Thyroid gland (tissue), 4 donors: ENCODE measurements at regions not wholly inside any gene's neighbourhood (a gene's known extent, or its start where the extent isn't known, plus 50 kb on each side); places are given as distances from the start of the nearest gene placed in this dataset.

ENCODE experiments used
- DNase-seq, 2 donors: peaks; one replicate each; pipeline ENCODE4 v3.0.0-alpha.2; 2019
- H3K27ac ChIP-seq, 3 donors: fragments of 200-600 bp; sonication (generic); 1 replicate in 2 of 3; 2 replicates in 1 of 3; pipeline ENCODE4 v1.5.1; 2016 to 2019; ENCODE audit warnings: mild to moderate bottlenecking in 1 of 3, moderate library complexity in 1 of 3
- H3K27me3 ChIP-seq: fragments of 200-600 bp; sonication (generic); one replicate; pipeline ENCODE4 v1.5.1; 2019
- H3K36me3 ChIP-seq, 2 donors: fragments of 200-600 bp; sonication (generic); one replicate each; pipeline ENCODE4 v1.5.1; 2016 to 2019
- H3K4me1 ChIP-seq, 2 donors: fragments of 200-600 bp; sonication (generic); one replicate each; pipeline ENCODE4 v1.5.1; 2017 to 2019
- H3K4me3 ChIP-seq, 3 donors: fragments of 200-600 bp; sonication (generic); replicated peaks in 1 of 3; 1 replicate in 2 of 3; 2 replicates in 1 of 3; pipeline ENCODE4 v1.5.1; 2016; ENCODE audit warnings: mild to moderate bottlenecking in 1 of 3
- H3K9me3 ChIP-seq: fragments of 200-600 bp; sonication (generic); one replicate; pipeline ENCODE4 v1.5.1; 2017
- CTCF ChIP-seq, 6 experiments: fragments of 200-600 bp in 3 of 6; fragments of 450-650 bp in 3 of 6; sonication (generic) in 3 of 6; IDR thresholded peaks; one replicate each; pipeline ENCODE4 v1.5.1; 2016 to 2019; ENCODE audit warnings: antibody characterized with exemption in 6 of 6, mild to moderate bottlenecking in 2 of 6, inconsistent platforms in 1 of 6, moderate library complexity in 1 of 6
- POLR2A ChIP-seq, 2 donors: fragments of 450-650 bp; IDR thresholded peaks; one replicate each; pipeline ENCODE4 v1.6.1; 2017; ENCODE audit warnings: antibody characterized with exemption in 2 of 2, mild to moderate bottlenecking in 2 of 2, moderate library complexity in 1 of 2
- WGBS, 2 donors: methylation state at CpG; one replicate each; pipeline ENCODE4 v1.1.5; 2017; 5-methylcytosine and 5-hydroxymethylcytosine counted together
- intact Hi-C: fragments of 100-400 bp; cut with DNase I; formaldehyde crosslinking; loops from one replicate; pipeline ENCODE4 v1.15.1; 2023

- intact Hi-C loops: no loop called here
- DNase-seq: no peak
- TF ChIP-seq POLR2A (IDR thresholded peaks at IDR 0.05) (no peak), CTCF (IDR thresholded peaks at IDR 0.05) (no peak)
- no peaks in the 10 kb centered on the region for H3K36me3 ChIP-seq
- WGBS, 2 donors: 93 to 94% methylated on average over 9 of the region's 9 CpGs
- H3K27me3 ChIP-seq: no peaks in the 10 kb centered on the region
- no peaks in the 10 kb centered on the region for H3K9me3 ChIP-seq
- H3K4me1 ChIP-seq: no peaks in the 10 kb centered on the region
- H3K4me3 ChIP-seq: no peak overlapping the region
- H3K27ac ChIP-seq: no peak overlapping the region
Measured at GRCh38 chr3:102106416-102107097, 257.2 kb downstream of the NFKBIZ start.

- no peak for TF ChIP-seq POLR2A (IDR thresholded peaks at IDR 0.05)
- no peak for TF ChIP-seq CTCF (IDR thresholded peaks at IDR 0.05)
- Histone ChIP-seq H3K4me3 (no peak overlapping the region), H3K36me3 (no peaks in the 10 kb centered on the region), H3K27ac (no peak overlapping the region), H3K4me1 (no peaks in the 10 kb centered on the region), H3K9me3 (no peaks in the 10 kb centered on the region), H3K27me3 (no peaks in the 10 kb centered on the region)
- intact Hi-C loops: no loop called here
- DNase-seq: no peak
Measured at GRCh38 chr3:102112704-102113230, 263.5 kb downstream of the NFKBIZ start.

GRCh38 chr3:102113421-102114041, 264.2 kb downstream of the NFKBIZ start:
- Histone ChIP-seq H3K4me1 (no peaks in the 10 kb centered on the region), H3K9me3 (no peaks in the 10 kb centered on the region), H3K27ac (no peak overlapping the region), H3K4me3 (no peak overlapping the region), H3K36me3 (no peaks in the 10 kb centered on the region), H3K27me3 (no peaks in the 10 kb centered on the region)
- intact Hi-C loops: no loop called here
- TF ChIP-seq POLR2A (IDR thresholded peaks at IDR 0.05) (no peak), CTCF (IDR thresholded peaks at IDR 0.05) (no peak)
- 90 to 96% methylated on average over 11 of the region's 11 CpGs for WGBS, 2 donors
- DNase-seq: no peak

DNA sequence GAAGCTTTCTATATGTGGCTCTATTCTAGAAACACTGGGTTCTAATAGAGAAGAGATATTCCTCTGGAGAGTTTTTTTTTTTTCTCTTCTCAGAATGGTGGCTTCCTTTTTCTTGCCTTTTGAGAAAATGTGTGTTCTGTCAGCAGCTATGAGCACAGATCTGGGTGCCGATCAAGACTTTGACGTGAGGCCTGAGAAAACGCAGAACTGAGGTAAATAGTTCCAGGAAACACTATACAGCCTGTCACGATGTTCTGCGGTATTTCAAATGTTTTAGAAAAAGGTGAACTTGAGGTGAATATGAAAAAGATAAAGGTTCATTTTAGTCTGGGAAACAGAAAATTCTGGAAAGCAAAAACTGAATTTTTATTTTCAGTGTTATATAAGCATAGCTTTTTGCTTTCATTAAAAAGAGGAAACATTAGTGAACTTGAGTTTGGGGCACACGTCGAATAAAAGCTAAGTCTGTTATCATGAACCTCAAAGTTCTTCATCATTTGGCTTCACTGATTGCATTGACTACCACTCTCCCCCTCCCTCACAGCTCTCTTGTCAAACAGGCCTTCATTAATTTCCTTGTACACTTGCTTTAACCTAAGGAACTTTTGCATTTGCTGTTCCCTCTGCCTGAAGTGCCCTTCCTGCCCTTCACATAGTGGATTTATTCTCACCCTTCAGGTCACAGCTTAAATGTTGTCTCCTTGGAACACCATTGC, 265.1 kb downstream of the NFKBIZ start:
- no peak for TF ChIP-seq POLR2A (IDR thresholded peaks at IDR 0.05)
- no peak for TF ChIP-seq CTCF (IDR thresholded peaks at IDR 0.05)
- DNase-seq: no peak
- no peak overlapping the region for H3K27ac ChIP-seq
- no peaks in the 10 kb centered on the region for H3K27me3 ChIP-seq
- no peak overlapping the region for H3K4me3 ChIP-seq
- no peaks in the 10 kb centered on the region for H3K9me3 ChIP-seq
- no peaks in the 10 kb centered on the region for H3K4me1 ChIP-seq
- H3K36me3 ChIP-seq: no peaks in the 10 kb centered on the region
- WGBS, 2 donors: 75 to 88% methylated on average over 7 of the region's 7 CpGs
- intact Hi-C loops: no loop called here

DNA sequence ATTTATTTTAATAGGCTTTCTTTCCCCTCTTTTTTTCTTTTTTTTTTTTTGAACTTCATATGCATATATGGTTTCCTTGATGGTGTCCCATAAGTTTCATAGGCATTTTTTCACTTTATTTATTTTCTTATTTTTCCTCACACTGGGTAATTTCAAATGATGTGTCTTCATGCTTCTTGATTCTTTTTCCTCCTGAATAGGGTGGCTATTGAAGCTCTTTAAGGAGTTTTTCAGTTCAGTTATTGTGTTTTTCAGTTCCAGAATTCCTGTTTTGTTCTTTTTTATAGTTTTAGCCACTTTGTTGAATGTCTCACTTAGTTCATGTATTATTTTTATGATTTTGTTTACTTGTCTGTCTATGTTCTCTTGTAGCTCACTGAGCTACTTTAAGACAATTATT, 273.2 kb downstream of the NFKBIZ start:
- no peak overlapping the region for H3K4me3 ChIP-seq
- no peak overlapping the region for H3K27ac ChIP-seq
- intact Hi-C loops: no loop called here
- H3K36me3 ChIP-seq: no peaks in the 10 kb centered on the region
- H3K27me3 ChIP-seq: no peaks in the 10 kb centered on the region
- no peaks in the 10 kb centered on the region for H3K9me3 ChIP-seq
- H3K4me1 ChIP-seq: peaks cover 0 to 3% of the 10 kb centered on the region in 2 donors
- DNase-seq: no peak
- no peak for TF ChIP-seq POLR2A (IDR thresholded peaks at IDR 0.05)
- no peak for TF ChIP-seq CTCF (IDR thresholded peaks at IDR 0.05)
